Loucy (cell line): ENCODE measurements at regions not wholly inside any gene's neighbourhood (a gene's known extent, or its start where the extent isn't known, plus 50 kb on each side); places are given as distances from the start of the nearest gene placed in this dataset.
A peak's percentile ranks its signal among the peaks of the same experiment; 100 is the strongest.

Experiments
- CTCF ChIP-seq: fragments of 200-600 bp; sonication (generic); conservative IDR thresholded peaks from 2 replicates; pipeline ENCODE4 v1.5.1; 2014; ENCODE audit warnings: mild to moderate bottlenecking, antibody characterized with exemption, low read length
- EZH2phosphoT487 ChIP-seq: fragments of 200-600 bp; IDR thresholded peaks from 2 replicates; pipeline ENCODE4 v1.6.1; 2018; ENCODE audit warnings: antibody characterized with exemption, mild to moderate bottlenecking, moderate library complexity, borderline replicate concordance

- TF ChIP-seq CTCF (peak; percentile 63), EZH2phosphoT487 (no peak)
Measured at GRCh38 chr11:89625171-89625570, 84.9 kb upstream of the TRIM77 start.
